AG10803 (cell line): ENCODE measurements at regions not wholly inside any gene's neighbourhood (a gene's known extent, or its start where the extent isn't known, plus 50 kb on each side); places are given as distances from the start of the nearest gene placed in this dataset.

Experiments used
- DNase-seq: peaks from one replicate; pipeline ENCODE4 v3.0.0; 2010; ENCODE audit warnings: low read depth
- H3K4me3 ChIP-seq: 2 replicates; pipeline ENCODE4 v1.5.1; 2011; ENCODE audit warnings: mild to moderate bottlenecking, low read length, control low read depth
- TF ChIP-seq, protein P1 (sequence below): conservative IDR thresholded peaks from 2 replicates; pipeline ENCODE4 v1.5.1; 2011; ENCODE audit warnings: mild to moderate bottlenecking, low read length, control low read depth, inconsistent platforms

DNA sequence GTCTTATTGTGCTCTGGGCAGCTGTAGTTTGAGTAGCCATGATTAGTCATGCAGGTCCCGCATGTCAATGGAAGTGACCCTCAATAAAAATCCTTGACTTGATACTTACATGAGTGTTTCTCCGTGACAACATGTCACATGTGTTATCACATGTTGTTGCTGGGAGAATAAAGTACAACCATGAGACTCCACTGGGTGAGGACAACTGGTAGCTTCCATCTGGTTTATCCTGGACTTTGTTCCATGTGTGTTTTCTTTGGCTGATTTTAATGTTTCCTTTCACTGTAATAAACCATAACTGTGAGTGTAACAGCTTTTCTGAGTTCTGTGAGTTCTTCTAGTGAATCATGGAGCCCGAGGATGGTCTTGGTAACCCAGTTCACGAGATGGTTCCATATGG is 63.1 kb upstream of the NDN start:
- DNase-seq: no peak
- no peak overlapping the region for H3K4me3 ChIP-seq
- TF ChIP-seq, protein P1, sequence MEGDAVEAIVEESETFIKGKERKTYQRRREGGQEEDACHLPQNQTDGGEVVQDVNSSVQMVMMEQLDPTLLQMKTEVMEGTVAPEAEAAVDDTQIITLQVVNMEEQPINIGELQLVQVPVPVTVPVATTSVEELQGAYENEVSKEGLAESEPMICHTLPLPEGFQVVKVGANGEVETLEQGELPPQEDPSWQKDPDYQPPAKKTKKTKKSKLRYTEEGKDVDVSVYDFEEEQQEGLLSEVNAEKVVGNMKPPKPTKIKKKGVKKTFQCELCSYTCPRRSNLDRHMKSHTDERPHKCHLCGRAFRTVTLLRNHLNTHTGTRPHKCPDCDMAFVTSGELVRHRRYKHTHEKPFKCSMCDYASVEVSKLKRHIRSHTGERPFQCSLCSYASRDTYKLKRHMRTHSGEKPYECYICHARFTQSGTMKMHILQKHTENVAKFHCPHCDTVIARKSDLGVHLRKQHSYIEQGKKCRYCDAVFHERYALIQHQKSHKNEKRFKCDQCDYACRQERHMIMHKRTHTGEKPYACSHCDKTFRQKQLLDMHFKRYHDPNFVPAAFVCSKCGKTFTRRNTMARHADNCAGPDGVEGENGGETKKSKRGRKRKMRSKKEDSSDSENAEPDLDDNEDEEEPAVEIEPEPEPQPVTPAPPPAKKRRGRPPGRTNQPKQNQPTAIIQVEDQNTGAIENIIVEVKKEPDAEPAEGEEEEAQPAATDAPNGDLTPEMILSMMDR: no peak

DNA sequence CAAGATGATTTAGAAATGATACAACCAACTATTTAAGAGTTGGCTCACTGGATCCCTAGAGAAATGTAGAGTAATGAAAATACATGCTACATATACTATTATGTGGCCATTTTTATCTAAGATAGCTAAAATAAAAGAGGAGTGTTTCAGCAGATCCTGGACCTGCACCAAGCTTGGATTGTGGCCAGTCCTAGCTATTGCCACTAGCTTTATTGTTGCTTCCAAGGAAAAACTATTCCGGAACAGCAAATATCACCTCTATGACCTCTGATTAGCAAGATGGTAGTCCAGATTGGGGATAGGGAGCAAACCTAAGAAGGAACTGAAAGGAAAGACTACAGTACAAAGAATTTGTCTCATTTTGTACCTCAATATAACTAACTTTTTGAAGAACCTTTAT is 63.7 kb upstream of the NDN start:
- no peak for DNase-seq
- TF ChIP-seq, protein P1: no peak
- no peak overlapping the region for H3K4me3 ChIP-seq

DNA sequence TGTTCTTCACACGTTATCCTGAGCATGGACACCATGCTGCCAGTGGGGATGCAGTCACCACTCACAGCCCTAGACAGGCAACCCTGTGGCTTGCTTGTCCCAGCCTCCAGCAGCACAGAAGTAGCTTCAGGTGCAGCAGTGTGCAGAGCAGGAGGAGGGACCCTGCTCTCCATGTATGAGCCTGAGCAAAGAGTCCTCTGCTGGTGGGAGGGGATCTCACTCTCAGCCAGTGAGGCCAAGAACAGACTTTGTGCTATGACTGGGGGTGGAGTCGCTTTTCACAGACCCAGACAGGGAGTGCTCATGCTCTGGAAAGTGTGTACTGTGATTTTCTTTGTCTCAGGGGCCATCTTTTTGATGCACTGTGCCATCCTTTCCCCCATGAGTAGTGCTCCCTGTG is 66.1 kb upstream of the NDN start:
- TF ChIP-seq, protein P1: no peak
- H3K4me3 ChIP-seq: no peak overlapping the region
- no peak for DNase-seq

DNA sequence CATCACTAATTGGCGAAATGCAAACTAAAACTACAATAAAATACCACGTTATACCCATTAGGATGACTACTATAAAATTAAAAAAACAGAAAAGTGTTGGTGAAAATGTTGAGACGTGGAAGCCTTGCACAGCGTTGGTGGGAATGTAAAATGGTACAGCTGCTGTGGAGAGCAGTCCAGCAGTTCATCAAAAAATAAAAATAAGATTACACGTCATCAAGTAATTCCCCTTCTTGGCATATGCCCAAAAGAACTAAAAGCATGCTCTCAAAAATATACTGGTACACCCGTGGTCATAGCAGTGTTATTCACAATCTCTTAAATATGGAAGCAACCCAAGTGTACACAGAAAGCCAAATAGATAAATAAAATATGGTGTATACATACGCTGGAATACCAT is 71.8 kb upstream of the NDN start:
- no peak for DNase-seq
- no peak overlapping the region for H3K4me3 ChIP-seq
- TF ChIP-seq, protein P1: no peak

DNA sequence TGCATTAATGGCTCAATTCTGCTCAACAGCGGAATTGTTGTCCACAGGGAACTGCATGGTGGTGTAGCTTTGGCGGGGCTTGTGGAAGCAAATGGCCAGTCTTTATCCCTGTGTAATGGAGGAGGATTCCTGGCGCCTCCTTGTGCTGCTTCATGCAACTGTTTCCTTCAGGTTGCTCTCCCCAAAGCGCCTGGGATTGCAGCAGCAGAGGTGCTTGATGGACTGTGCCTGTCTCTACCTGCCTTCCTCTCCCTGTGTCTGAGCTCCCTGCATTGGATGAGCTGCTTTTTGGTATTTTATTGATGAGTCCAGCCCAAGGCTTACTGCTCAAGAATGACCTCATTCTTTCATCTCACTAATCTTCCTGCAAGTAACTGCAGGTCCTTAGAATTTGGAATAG is 72.9 kb upstream of the NDN start:
- no peak overlapping the region for H3K4me3 ChIP-seq
- no peak for DNase-seq
- TF ChIP-seq, protein P1: no peak

DNA sequence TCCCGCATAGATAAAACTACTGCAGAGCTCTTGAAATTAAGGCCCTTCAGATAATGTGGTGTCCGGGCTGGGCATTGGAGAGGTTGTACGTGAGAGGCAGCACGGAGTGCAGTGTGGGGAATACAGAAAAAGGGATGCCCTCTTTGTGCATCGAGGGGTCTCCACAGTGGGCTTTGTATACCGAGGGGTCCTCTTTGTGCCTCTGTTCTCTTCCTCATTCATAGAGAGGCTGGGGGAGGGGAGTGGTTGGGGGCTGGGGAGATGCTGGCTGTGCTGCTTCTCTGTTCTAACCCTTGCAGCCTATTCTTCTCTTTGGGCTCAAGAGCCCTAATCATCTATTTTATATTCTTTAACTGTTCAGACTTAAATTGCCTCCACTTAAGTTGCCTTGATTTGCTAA is 74.3 kb upstream of the NDN start:
- DNase-seq: no peak
- H3K4me3 ChIP-seq: no peak overlapping the region
- TF ChIP-seq, protein P1: no peak

DNA sequence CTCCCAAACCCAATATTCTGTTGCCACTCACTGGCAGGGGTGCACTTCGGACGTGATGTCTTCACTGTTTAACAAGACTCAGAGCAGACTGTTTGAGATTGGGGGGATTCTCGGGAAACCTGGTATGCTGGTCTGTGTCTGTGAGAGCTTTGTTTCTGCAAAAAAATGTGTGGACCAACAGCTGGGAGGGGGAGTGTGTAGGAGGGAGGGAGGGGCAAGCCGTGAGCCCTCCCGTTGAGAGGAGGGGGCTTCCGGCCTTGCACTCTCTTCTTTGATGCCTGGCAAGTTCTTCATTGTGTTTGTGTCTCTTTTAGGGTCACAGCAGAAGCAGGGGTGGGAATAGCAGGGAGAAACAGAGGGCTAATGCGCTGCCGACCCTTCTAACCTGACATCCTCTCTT is 74.9 kb upstream of the NDN start:
- no peak overlapping the region for H3K4me3 ChIP-seq
- TF ChIP-seq, protein P1: no peak
- no peak for DNase-seq
